ENCODE measurements at regions not wholly inside any gene's neighbourhood (a gene's known extent, or its start where the extent isn't known, plus 50 kb on each side); places are given as distances from the start of the nearest gene placed in this dataset.

DNA sequence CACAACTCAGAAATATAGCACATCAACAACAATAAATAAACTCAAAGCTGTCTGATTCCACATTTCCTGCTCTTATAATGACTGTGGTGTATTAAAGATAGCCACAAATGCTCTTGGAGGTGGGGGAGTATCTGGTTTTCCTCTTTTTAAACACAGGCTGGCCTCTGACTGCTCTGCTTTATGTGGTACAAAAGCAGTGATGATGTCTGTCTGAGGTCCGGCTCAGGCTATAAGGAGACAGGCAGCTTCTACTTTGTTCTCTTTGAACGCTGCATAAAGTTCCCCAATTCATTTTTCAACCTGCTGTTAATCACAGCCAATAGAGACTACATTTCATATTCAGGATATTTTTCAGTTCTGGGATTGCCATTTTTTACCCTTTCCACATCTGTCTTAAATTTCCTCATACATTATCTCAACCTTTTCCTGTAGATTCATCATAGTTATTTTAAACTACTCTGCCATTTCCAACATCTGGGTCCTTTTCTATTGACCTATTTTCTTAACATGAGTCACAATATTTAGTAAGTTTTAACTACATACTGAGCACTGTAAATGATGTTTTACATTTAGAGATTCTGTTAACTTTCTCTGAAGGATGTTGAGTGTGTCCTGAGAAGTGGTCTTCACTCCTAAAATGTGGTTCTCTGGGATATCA lies 64.9 kb downstream of the CRPPA start:
- Mint-ChIP-seq H3K4me1 (no peaks in the 10 kb centered on the region), H3K4me3 (no peak overlapping the region), H3K36me3 (ENCODE audit: low read depth) (no peaks in the 10 kb centered on the region), H3K9me3 (no peaks in the 10 kb centered on the region), H3K27ac (no peak overlapping the region), H3K27me3 (ENCODE audit: insufficient read depth, low read depth, poor library complexity) (peaks cover 2% of the 10 kb centered on the region)
- Histone ChIP-seq H3K79me2 (replicated peaks; ENCODE audit: insufficient read depth) (no peaks in the 10 kb centered on the region), H4K20me1 (replicated peaks; ENCODE audit: insufficient read depth) (no peaks in the 10 kb centered on the region), H3K27ac (ENCODE audit: low read depth) (no peak overlapping the region), H3F3A (replicated peaks; ENCODE audit: low read depth) (no peaks in the 10 kb centered on the region), H2AFZ (no peak overlapping the region), H3K4me2 (no peak overlapping the region), H3K9me2 (ENCODE audit: insufficient read depth) (no peaks in the 10 kb centered on the region), H3K36me3 (ENCODE audit: insufficient read depth) (no peaks in the 10 kb centered on the region), H3K4me3 (no peak overlapping the region), H3K4me1 (ENCODE audit: insufficient read depth) (no peaks in the 10 kb centered on the region), H3K27me3 (ENCODE audit: insufficient read depth) (no peaks in the 10 kb centered on the region)
- TF ChIP-seq ZNF331 (CRISPR knock-in tag; IDR thresholded peaks at IDR 0.05; ENCODE audit: low read depth), result no peak
- TF ChIP-seq NANOG (IDR thresholded peaks at IDR 0.05; ENCODE audit: borderline replicate concordance), result no peak
- TF ChIP-seq, protein P1, sequence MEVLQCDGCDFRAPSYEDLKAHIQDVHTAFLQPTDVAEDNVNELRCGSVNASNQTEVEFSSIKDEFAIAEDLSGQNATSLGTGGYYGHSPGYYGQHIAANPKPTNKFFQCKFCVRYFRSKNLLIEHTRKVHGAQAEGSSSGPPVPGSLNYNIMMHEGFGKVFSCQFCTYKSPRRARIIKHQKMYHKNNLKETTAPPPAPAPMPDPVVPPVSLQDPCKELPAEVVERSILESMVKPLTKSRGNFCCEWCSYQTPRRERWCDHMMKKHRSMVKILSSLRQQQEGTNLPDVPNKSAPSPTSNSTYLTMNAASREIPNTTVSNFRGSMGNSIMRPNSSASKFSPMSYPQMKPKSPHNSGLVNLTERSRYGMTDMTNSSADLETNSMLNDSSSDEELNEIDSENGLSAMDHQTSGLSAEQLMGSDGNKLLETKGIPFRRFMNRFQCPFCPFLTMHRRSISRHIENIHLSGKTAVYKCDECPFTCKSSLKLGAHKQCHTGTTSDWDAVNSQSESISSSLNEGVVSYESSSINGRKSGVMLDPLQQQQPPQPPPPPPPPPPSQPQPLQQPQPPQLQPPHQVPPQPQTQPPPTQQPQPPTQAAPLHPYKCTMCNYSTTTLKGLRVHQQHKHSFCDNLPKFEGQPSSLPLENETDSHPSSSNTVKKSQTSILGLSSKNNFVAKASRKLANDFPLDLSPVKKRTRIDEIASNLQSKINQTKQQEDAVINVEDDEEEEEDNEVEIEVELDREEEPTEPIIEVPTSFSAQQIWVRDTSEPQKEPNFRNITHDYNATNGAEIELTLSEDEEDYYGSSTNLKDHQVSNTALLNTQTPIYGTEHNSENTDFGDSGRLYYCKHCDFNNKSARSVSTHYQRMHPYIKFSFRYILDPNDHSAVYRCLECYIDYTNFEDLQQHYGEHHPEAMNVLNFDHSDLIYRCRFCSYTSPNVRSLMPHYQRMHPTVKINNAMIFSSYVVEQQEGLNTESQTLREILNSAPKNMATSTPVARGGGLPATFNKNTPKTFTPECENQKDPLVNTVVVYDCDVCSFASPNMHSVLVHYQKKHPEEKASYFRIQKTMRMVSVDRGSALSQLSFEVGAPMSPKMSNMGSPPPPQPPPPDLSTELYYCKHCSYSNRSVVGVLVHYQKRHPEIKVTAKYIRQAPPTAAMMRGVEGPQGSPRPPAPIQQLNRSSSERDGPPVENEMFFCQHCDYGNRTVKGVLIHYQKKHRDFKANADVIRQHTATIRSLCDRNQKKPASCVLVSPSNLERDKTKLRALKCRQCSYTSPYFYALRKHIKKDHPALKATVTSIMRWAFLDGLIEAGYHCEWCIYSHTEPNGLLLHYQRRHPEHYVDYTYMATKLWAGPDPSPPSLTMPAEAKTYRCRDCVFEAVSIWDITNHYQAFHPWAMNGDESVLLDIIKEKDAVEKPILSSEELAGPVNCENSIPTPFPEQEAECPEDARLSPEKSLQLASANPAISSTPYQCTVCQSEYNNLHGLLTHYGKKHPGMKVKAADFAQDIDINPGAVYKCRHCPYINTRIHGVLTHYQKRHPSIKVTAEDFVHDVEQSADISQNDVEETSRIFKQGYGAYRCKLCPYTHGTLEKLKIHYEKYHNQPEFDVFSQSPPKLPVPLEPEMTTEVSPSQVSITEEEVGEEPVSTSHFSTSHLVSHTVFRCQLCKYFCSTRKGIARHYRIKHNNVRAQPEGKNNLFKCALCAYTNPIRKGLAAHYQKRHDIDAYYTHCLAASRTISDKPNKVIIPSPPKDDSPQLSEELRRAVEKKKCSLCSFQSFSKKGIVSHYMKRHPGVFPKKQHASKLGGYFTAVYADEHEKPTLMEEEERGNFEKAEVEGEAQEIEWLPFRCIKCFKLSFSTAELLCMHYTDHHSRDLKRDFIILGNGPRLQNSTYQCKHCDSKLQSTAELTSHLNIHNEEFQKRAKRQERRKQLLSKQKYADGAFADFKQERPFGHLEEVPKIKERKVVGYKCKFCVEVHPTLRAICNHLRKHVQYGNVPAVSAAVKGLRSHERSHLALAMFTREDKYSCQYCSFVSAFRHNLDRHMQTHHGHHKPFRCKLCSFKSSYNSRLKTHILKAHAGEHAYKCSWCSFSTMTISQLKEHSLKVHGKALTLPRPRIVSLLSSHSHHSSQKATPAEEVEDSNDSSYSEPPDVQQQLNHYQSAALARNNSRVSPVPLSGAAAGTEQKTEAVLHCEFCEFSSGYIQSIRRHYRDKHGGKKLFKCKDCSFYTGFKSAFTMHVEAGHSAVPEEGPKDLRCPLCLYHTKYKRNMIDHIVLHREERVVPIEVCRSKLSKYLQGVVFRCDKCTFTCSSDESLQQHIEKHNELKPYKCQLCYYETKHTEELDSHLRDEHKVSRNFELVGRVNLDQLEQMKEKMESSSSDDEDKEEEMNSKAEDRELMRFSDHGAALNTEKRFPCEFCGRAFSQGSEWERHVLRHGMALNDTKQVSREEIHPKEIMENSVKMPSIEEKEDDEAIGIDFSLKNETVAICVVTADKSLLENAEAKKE (CRISPR knock-in tag; IDR thresholded peaks at IDR 0.05), result no peak
- TF ChIP-seq STAT1 (IDR thresholded peaks at IDR 0.05; ENCODE audit: unreplicated experiment), result no peak
- TF ChIP-seq EZH2 (IDR thresholded peaks at IDR 0.05; ENCODE audit: low read depth, unreplicated experiment), result no peak
- TF ChIP-seq POLR2AphosphoS5 (IDR thresholded peaks at IDR 0.05; ENCODE audit: low read depth), result no peak
- TF ChIP-seq CTCF (conservative IDR thresholded peaks at IDR 0.05; ENCODE audit: low read depth in 2 of 2), result no peak
- no peak for TF ChIP-seq REST (IDR thresholded peaks at IDR 0.05; ENCODE audit: unreplicated experiment)
- TF ChIP-seq EZH2phosphoT487 (IDR thresholded peaks at IDR 0.05; ENCODE audit: unreplicated experiment), result no peak
- TF ChIP-seq JUNB (IDR thresholded peaks at IDR 0.05; ENCODE audit: unreplicated experiment), result no peak
- no peak for TF ChIP-seq ZNF114 (CRISPR knock-in tag; IDR thresholded peaks at IDR 0.05)
- no peak for TF ChIP-seq ETS1 (IDR thresholded peaks at IDR 0.05)
- no peak for TF ChIP-seq CREB1 (CRISPR knock-in tag; IDR thresholded peaks at IDR 0.05; ENCODE audit: low read depth)
- DNase-seq (ENCODE audit: low spot score) (no peak), ATAC-seq (no peak)

Measured in GM23338 (cell line).